ENCODE measurements at regions not wholly inside any gene's neighbourhood (a gene's known extent, or its start where the extent isn't known, plus 50 kb on each side); places are given as distances from the start of the nearest gene placed in this dataset.

- H2AFZ ChIP-seq (ENCODE audit: low read length), result no peak overlapping the region
- H3K27ac ChIP-seq (ENCODE audit: low read depth, low read length), result no peak overlapping the region
- H4K20me1 ChIP-seq (ENCODE audit: insufficient read depth, low read length), result no peaks in the 10 kb centered on the region
- H3K27me3 ChIP-seq (ENCODE audit: insufficient read depth, low read length), result no peaks in the 10 kb centered on the region
- no peak overlapping the region for H3K4me3 ChIP-seq (ENCODE audit: insufficient read depth, low read length)
- peaks cover 3% of the 10 kb centered on the region for H3K9me3 ChIP-seq (ENCODE audit: low read depth, low read length)
- H3K4me2 ChIP-seq (ENCODE audit: insufficient read depth, low read length), result no peak overlapping the region
- DNase-seq (ENCODE audit: insufficient read length, low spot score, missing footprints), result no peak
- no peak for TF ChIP-seq CTCF (IDR thresholded peaks at IDR 0.05; ENCODE audit: extremely low read depth, low read depth, low read length)
- no peaks in the 10 kb centered on the region for H3K79me2 ChIP-seq (ENCODE audit: insufficient read depth, low read length)
- no peaks in the 10 kb centered on the region for H3K4me1 ChIP-seq (ENCODE audit: insufficient read depth, low read length)
- no peaks in the 10 kb centered on the region for H3K36me3 ChIP-seq (ENCODE audit: insufficient read depth, low read length)
Measured at GRCh38 chr4:30617836-30618235, 102.3 kb upstream of the PCDH7 start.

GRCh38 chr4:30619679-30620078 is 100.5 kb upstream of the PCDH7 start:
- H2AFZ ChIP-seq (ENCODE audit: low read length), result no peak overlapping the region

GRCh38 chr4:30620711-30621110 is 99.5 kb upstream of the PCDH7 start:
- Histone ChIP-seq H3K9me3 (ENCODE audit: low read depth, low read length) (no peaks in the 10 kb centered on the region), H3K27me3 (ENCODE audit: insufficient read depth, low read length) (no peaks in the 10 kb centered on the region), H3K36me3 (ENCODE audit: insufficient read depth, low read length) (no peaks in the 10 kb centered on the region), H4K20me1 (ENCODE audit: insufficient read depth, low read length) (no peaks in the 10 kb centered on the region), H3K4me2 (ENCODE audit: insufficient read depth, low read length) (no peak overlapping the region), H3K4me1 (ENCODE audit: insufficient read depth, low read length) (no peaks in the 10 kb centered on the region), H3K79me2 (ENCODE audit: insufficient read depth, low read length) (no peaks in the 10 kb centered on the region), H3K27ac (ENCODE audit: low read depth, low read length) (no peak overlapping the region), H2AFZ (ENCODE audit: low read length) (no peak overlapping the region), H3K4me3 (ENCODE audit: insufficient read depth, low read length) (no peak overlapping the region)
- no peak for TF ChIP-seq CTCF (IDR thresholded peaks at IDR 0.05; ENCODE audit: extremely low read depth, low read depth, low read length)
- no peak for DNase-seq (ENCODE audit: insufficient read length, low spot score, missing footprints)

More at GRCh38 chr4:30619679-30620078, 100.5 kb upstream of the PCDH7 start:
- no peak for TF ChIP-seq CTCF (IDR thresholded peaks at IDR 0.05; ENCODE audit: extremely low read depth, low read depth, low read length)
- no peak overlapping the region for H3K4me2 ChIP-seq (ENCODE audit: insufficient read depth, low read length)
- H3K27ac ChIP-seq (ENCODE audit: low read depth, low read length), result no peak overlapping the region
- H4K20me1 ChIP-seq (ENCODE audit: insufficient read depth, low read length), result no peaks in the 10 kb centered on the region
- no peaks in the 10 kb centered on the region for H3K4me1 ChIP-seq (ENCODE audit: insufficient read depth, low read length)
- no peaks in the 10 kb centered on the region for H3K27me3 ChIP-seq (ENCODE audit: insufficient read depth, low read length)
- no peaks in the 10 kb centered on the region for H3K79me2 ChIP-seq (ENCODE audit: insufficient read depth, low read length)
- H3K9me3 ChIP-seq (ENCODE audit: low read depth, low read length), result peaks cover 3% of the 10 kb centered on the region
- H3K36me3 ChIP-seq (ENCODE audit: insufficient read depth, low read length), result no peaks in the 10 kb centered on the region
- H3K4me3 ChIP-seq (ENCODE audit: insufficient read depth, low read length), result no peak overlapping the region
- DNase-seq (ENCODE audit: insufficient read length, low spot score, missing footprints), result no peak

- no peak for DNase-seq (ENCODE audit: insufficient read length, low spot score, missing footprints)
Measured at GRCh38 chr4:30630431-30630830, 89.7 kb upstream of the PCDH7 start.

More at GRCh38 chr4:30630431-30630830, 89.7 kb upstream of the PCDH7 start:
- no peak for TF ChIP-seq CTCF (IDR thresholded peaks at IDR 0.05; ENCODE audit: extremely low read depth, low read depth, low read length)
- Histone ChIP-seq H3K4me2 (ENCODE audit: insufficient read depth, low read length) (no peak overlapping the region), H3K4me1 (ENCODE audit: insufficient read depth, low read length) (no peaks in the 10 kb centered on the region), H3K79me2 (ENCODE audit: insufficient read depth, low read length) (no peaks in the 10 kb centered on the region), H3K27me3 (ENCODE audit: insufficient read depth, low read length) (no peaks in the 10 kb centered on the region), H3K27ac (ENCODE audit: low read depth, low read length) (no peak overlapping the region), H3K36me3 (ENCODE audit: insufficient read depth, low read length) (no peaks in the 10 kb centered on the region), H4K20me1 (ENCODE audit: insufficient read depth, low read length) (no peaks in the 10 kb centered on the region), H2AFZ (ENCODE audit: low read length) (no peak overlapping the region), H3K9me3 (ENCODE audit: low read depth, low read length) (peaks cover 3% of the 10 kb centered on the region), H3K4me3 (ENCODE audit: insufficient read depth, low read length) (no peak overlapping the region)
